ENCODE measurements at regions not wholly inside any gene's neighbourhood (a gene's known extent, or its start where the extent isn't known, plus 50 kb on each side); places are given as distances from the start of the nearest gene placed in this dataset.

DNA sequence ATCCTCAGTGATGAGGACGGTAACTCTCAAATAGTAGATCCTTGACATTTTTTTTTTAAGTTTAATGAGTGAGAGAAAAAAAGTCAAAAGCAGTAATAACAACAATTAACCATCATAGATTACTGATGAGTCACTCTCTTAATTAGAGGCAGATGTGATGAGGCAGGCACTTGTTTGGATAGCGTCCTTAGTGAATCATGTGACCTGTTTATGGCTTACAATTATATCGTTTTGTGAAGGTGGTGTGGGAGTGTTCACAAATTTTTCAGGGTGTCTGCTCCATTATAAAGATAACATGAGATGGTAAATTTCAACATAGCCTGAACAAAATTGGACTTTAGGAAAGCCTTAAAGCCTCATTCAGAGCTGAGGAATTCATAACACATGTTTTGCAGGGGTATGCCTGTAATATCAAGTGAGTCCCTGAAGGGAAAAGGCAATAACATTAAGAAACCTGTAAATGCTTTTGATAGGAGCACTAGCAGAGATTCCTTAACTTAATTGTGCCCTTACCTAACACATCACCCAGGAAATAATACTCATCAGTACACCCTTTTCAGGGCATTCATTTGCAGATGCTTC lies 51.9 kb upstream of the XIAP start:
- no peak overlapping the region for H3K27ac ChIP-seq (ENCODE audit: insufficient read length, low read depth, low read length)
- no peak overlapping the region for H3T11ph ChIP-seq (ENCODE audit: low read length)
- Mint-ChIP-seq H3K27me3 (ENCODE audit: low read depth) (peaks cover 1% of the 10 kb centered on the region; the same call in 1 of the 2 replicates), H3K9me3 (peaks cover 6 to 50% of the 10 kb centered on the region in 2 experiments), H3K36me3 (ENCODE audit: insufficient read depth in 1 of 3, low read depth in 3 of 3) (peaks cover 0 to 5% (median 2%) of the 10 kb centered on the region in 3 experiments; a peak in 2 of 7 replicates), H3K27ac (no peak overlapping the region), H3K4me1 (no peaks in the 10 kb centered on the region), H3K4me3 (no peak overlapping the region)
- no peaks in the 10 kb centered on the region for H3K79me1 ChIP-seq (ENCODE audit: insufficient read depth, low read depth, low read length, poor library complexity, severe bottlenecking)
- H3K56ac ChIP-seq (ENCODE audit: insufficient read length, low read depth, low read length) = no peak overlapping the region
- TF ChIP-seq, protein P1, sequence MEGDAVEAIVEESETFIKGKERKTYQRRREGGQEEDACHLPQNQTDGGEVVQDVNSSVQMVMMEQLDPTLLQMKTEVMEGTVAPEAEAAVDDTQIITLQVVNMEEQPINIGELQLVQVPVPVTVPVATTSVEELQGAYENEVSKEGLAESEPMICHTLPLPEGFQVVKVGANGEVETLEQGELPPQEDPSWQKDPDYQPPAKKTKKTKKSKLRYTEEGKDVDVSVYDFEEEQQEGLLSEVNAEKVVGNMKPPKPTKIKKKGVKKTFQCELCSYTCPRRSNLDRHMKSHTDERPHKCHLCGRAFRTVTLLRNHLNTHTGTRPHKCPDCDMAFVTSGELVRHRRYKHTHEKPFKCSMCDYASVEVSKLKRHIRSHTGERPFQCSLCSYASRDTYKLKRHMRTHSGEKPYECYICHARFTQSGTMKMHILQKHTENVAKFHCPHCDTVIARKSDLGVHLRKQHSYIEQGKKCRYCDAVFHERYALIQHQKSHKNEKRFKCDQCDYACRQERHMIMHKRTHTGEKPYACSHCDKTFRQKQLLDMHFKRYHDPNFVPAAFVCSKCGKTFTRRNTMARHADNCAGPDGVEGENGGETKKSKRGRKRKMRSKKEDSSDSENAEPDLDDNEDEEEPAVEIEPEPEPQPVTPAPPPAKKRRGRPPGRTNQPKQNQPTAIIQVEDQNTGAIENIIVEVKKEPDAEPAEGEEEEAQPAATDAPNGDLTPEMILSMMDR (conservative IDR thresholded peaks at IDR 0.05) = no peak
- no peak overlapping the region for H2AFZ ChIP-seq (ENCODE audit: low read length)
- no peak overlapping the region for H4K8ac ChIP-seq (replicated peaks; ENCODE audit: insufficient read length, low read depth, low read length)
- DNase-seq = no peak
- H3K14ac ChIP-seq (ENCODE audit: insufficient read depth, low read length) = no peak overlapping the region
- no peak overlapping the region for H4K91ac ChIP-seq (ENCODE audit: insufficient read length, low read depth, low read length)
- no peaks in the 10 kb centered on the region for H3K23me2 ChIP-seq (ENCODE audit: insufficient read length, low read depth, low read length, poor library complexity, severe bottlenecking)
- no peak overlapping the region for H3K9ac ChIP-seq (ENCODE audit: extremely low read depth, insufficient read length, low read length)
- WGBS (ENCODE audit: extremely low coverage, insufficient read length, low lambda C conversion rate) = no CpG with 5 or more reads among the region's 3 CpGs
- peaks cover 14% of the 10 kb centered on the region for H3K9me3 ChIP-seq (ENCODE audit: control insufficient read depth, low read depth, low read length)
- H2BK20ac ChIP-seq (ENCODE audit: low read depth, low read length, poor library complexity, severe bottlenecking) = no peak overlapping the region
- no peaks in the 10 kb centered on the region for H3K79me2 ChIP-seq (ENCODE audit: insufficient read depth, low read length)
- no peak overlapping the region for H3K18ac ChIP-seq (ENCODE audit: insufficient read length, low read depth, low read length)
- H2BK12ac ChIP-seq (ENCODE audit: insufficient read length, low read depth, low read length) = no peak overlapping the region
- no peak overlapping the region for H2AK5ac ChIP-seq (ENCODE audit: insufficient read length, low read length)
- H4K5ac ChIP-seq (ENCODE audit: insufficient read length, low read depth, low read length) = no peak overlapping the region
- H3K27me3 ChIP-seq (ENCODE audit: insufficient read depth, low read length) = no peaks in the 10 kb centered on the region
- H2BK5ac ChIP-seq (ENCODE audit: insufficient read length, low read length) = no peak overlapping the region
- no peak overlapping the region for H3K23ac ChIP-seq (ENCODE audit: insufficient read length, low read depth, low read length)
- H3K4me1 ChIP-seq (ENCODE audit: insufficient read depth, low read length) = no peaks in the 10 kb centered on the region
- no peaks in the 10 kb centered on the region for H4K20me1 ChIP-seq (ENCODE audit: control insufficient read depth, insufficient read depth, insufficient read length)
- no peak overlapping the region for H3K4me2 ChIP-seq (ENCODE audit: insufficient read depth, insufficient read length, low read length)
- no peak overlapping the region for H2BK120ac ChIP-seq (ENCODE audit: low read depth, low read length, poor library complexity, severe bottlenecking)
- H3K4ac ChIP-seq (ENCODE audit: low read depth, low read length) = no peak overlapping the region
- H2BK15ac ChIP-seq (ENCODE audit: low read depth, low read length) = no peak overlapping the region
